ENCODE measurements at regions not wholly inside any gene's neighbourhood (a gene's known extent, or its start where the extent isn't known, plus 50 kb on each side); places are given as distances from the start of the nearest gene placed in this dataset.
"Not testable (repeated sequence)": the region's sequence is repeated elsewhere in the genome, so short reads cannot be mapped to it uniquely, and the experiment has no call there.

- not testable (repeated sequence) for DNase-seq
Measured at GRCh38 chr1:120941066-120941465, 51.5 kb downstream of the PPIAL4A start.

- DNase-seq = peak; percentile 14 to 23
Measured at GRCh38 chr1:120941836-120942217, 52.3 kb downstream of the PPIAL4A start.

GRCh38 chr1:120942218-120942944 lies 52.8 kb downstream of the PPIAL4A start:
- DNase-seq = peak; percentile 71

GRCh38 chr1:120942945-120943319 lies 53.4 kb downstream of the PPIAL4A start:
- not testable (repeated sequence) for DNase-seq

- DNase-seq = not testable (repeated sequence)
Measured at GRCh38 chr1:120944691-120945090, 55.1 kb downstream of the PPIAL4A start.

GRCh38 chr1:120945122-120945521 lies 55.6 kb downstream of the PPIAL4A start:
- DNase-seq = not testable (repeated sequence)

- DNase-seq = not testable (repeated sequence)
Measured at GRCh38 chr1:120947114-120947513, 57.5 kb downstream of the PPIAL4A start.

- not testable (repeated sequence) for DNase-seq
Measured at GRCh38 chr1:120949724-120950123, 60.2 kb downstream of the PPIAL4A start.

- DNase-seq = not testable (repeated sequence)
Measured at GRCh38 chr1:120950633-120951032, 61.1 kb downstream of the PPIAL4A start.

- not testable (repeated sequence) for DNase-seq
Measured at GRCh38 chr1:120951100-120951499, 61.5 kb downstream of the PPIAL4A start.

GRCh38 chr1:120952207-120952870 lies 62.8 kb downstream of the PPIAL4A start:
- DNase-seq = not testable (repeated sequence)

- not testable (repeated sequence) for DNase-seq
Measured at GRCh38 chr1:120952871-120953265, 63.3 kb downstream of the PPIAL4A start.

GRCh38 chr1:120954736-120955135 lies 65.2 kb downstream of the PPIAL4A start:
- no peak for DNase-seq

- not testable (repeated sequence) for DNase-seq
Measured at GRCh38 chr1:120955961-120956360, 66.4 kb downstream of the PPIAL4A start.

GRCh38 chr1:120966018-120966417 lies 76.4 kb downstream of the PPIAL4A start:
- not testable (repeated sequence) for DNase-seq

- DNase-seq = not testable (repeated sequence)
Measured at GRCh38 chr1:120972863-120973262, 83.3 kb downstream of the PPIAL4A start.

- DNase-seq = not testable (repeated sequence)
Measured at GRCh38 chr1:120973836-120974235, 84.3 kb downstream of the PPIAL4A start.

- DNase-seq = not testable (repeated sequence)
Measured at GRCh38 chr1:120977279-120977678, 87.7 kb downstream of the PPIAL4A start.

- not testable (repeated sequence) for DNase-seq
Measured at GRCh38 chr1:120981489-120982094, 92.0 kb downstream of the PPIAL4A start.

- not testable (repeated sequence) for DNase-seq
Measured at GRCh38 chr1:120994614-120995013, 105.0 kb downstream of the PPIAL4A start.

- DNase-seq = not testable (repeated sequence)
Measured at GRCh38 chr1:120995025-120995424, 105.5 kb downstream of the PPIAL4A start.

- DNase-seq = not testable (repeated sequence)
Measured at GRCh38 chr1:121001090-121001726, 111.6 kb downstream of the PPIAL4A start.

GRCh38 chr1:121003230-121003629 lies 113.7 kb downstream of the PPIAL4A start:
- not testable (repeated sequence) for DNase-seq

Data from activated CD4-positive, alpha-beta T cell treated with anti-CD3 and anti-CD28 coated beads, Interleukin-2, amount 50 U/mL, for 4 hours (primary cell).